Spleen (tissue), 11 donors: ENCODE measurements at regions not wholly inside any gene's neighbourhood (a gene's known extent, or its start where the extent isn't known, plus 50 kb on each side); places are given as distances from the start of the nearest gene placed in this dataset.

Experiments
- DNase-seq: peaks from one replicate; pipeline ENCODE4 v3.0.0-alpha.2; 2020
- H3K27ac ChIP-seq, 8 donors: fragments of 200-600 bp; sonication (generic) in 7 of 8; 1 replicate in 4 of 8; 2 replicates in 4 of 8; pipeline versions ENCODE4 v1.5.0 to v1.8.0; 2016 to 2021; ENCODE audit warnings: inconsistent platforms in 4 of 8, mild to moderate bottlenecking in 4 of 8, moderate library complexity in 1 of 8
- H3K27me3 ChIP-seq, 7 donors: fragments of 200-600 bp; sonication (generic) in 6 of 7; replicated peaks in 1 of 7; 1 replicate in 4 of 7; 2 replicates in 3 of 7; pipeline versions ENCODE4 v1.5.0 to v1.8.0; 2016 to 2021; ENCODE audit warnings: inconsistent platforms in 3 of 7, mild to moderate bottlenecking in 1 of 7
- H3K36me3 ChIP-seq, 6 donors: fragments of 200-600 bp; sonication (generic) in 5 of 6; 1 replicate in 4 of 6; 2 replicates in 2 of 6; pipeline versions ENCODE4 v1.5.0 to v1.8.0; 2016 to 2021; ENCODE audit warnings: inconsistent platforms in 2 of 6
- H3K4me1 ChIP-seq, 6 donors: fragments of 200-600 bp; sonication (generic) in 5 of 6; 1 replicate in 3 of 6; 2 replicates in 3 of 6; pipeline versions ENCODE4 v1.5.0 to v1.8.0; 2016 to 2021; ENCODE audit warnings: inconsistent platforms in 3 of 6
- H3K4me3 ChIP-seq, 8 donors: fragments of 200-600 bp; sonication (generic) in 7 of 8; 1 replicate in 4 of 8; 2 replicates in 4 of 8; pipeline versions ENCODE4 v1.5.0 to v1.8.0; 2016 to 2021; ENCODE audit warnings: inconsistent platforms in 4 of 8, mild to moderate bottlenecking in 4 of 8, moderate library complexity in 2 of 8
- H3K9me3 ChIP-seq, 8 donors: fragments of 200-600 bp; sonication (generic) in 7 of 8; 1 replicate in 4 of 8; 2 replicates in 4 of 8; pipeline versions ENCODE4 v1.5.0 to v1.8.0; 2016 to 2021; ENCODE audit warnings: inconsistent platforms in 4 of 8
- POLR2A ChIP-seq, 3 donors: fragments of 450-650 bp; IDR thresholded peaks; one replicate each; pipeline ENCODE4 v1.5.1; 2017; ENCODE audit warnings: antibody characterized with exemption in 3 of 3, mild to moderate bottlenecking in 1 of 3
- POLR2AphosphoS5 ChIP-seq, 3 donors: sonication (generic); formaldehyde crosslinking; IDR thresholded peaks; one replicate each; pipeline ENCODE4 v1.5.1; 2017; ENCODE audit warnings: antibody characterized with exemption in 3 of 3
- WGBS, 5 donors: extraction: QIAGEN DNeasy Blood & Tissue Kit in 3 of 5; methylation state at CpG; one replicate each; pipeline versions ENCODE4 v1.1.5 to v1.1.7; 2013 to 2018; 5-methylcytosine and 5-hydroxymethylcytosine counted together
- intact Hi-C: fragments of 100-400 bp; cut with DNase I; formaldehyde crosslinking; loops from one replicate; pipeline ENCODE4 v1.15.0; 2023; ENCODE audit warnings: low total_unique reads
- TF ChIP-seq, protein P1 (sequence below), 11 experiments: fragments of 200-600 bp in 7 of 11; fragments of 450-650 bp in 4 of 11; sonication (generic) in 4 of 11; IDR thresholded peaks in 8 of 11; conservative IDR thresholded peaks in 3 of 11; 1 replicate in 7 of 11; 2 replicates in 4 of 11; pipeline versions ENCODE4 v1.4.0 to v1.8.0; 2016 to 2021; ENCODE audit warnings: antibody characterized with exemption in 11 of 11, inconsistent platforms in 4 of 11, mild to moderate bottlenecking in 1 of 11
- donor health status: healthy with polysubstance abuse.
- donor health status: DM: no; HTN: no; CAD: no; lungs with moderate emphysema.
- donor health status: DM: no; HTN: no; CAD: no.
- donor health status: Bipolar disorder and iron deficiency.
- donor health status: healthy.
- donor health status: DM: no; HTN: no; CAD: no.
- donor health status: DM: yes; HTN: yes; CAD: no.

GRCh38 chr1:199269241-199269640, 630.4 kb downstream of the PTPRC start:
- Histone ChIP-seq H3K4me1 (peaks cover 0 to 11% (median 0%) of the 10 kb centered on the region in 6 donors), H3K27ac (no peak overlapping the region), H3K36me3 (no peaks in the 10 kb centered on the region), H3K4me3 (no peak overlapping the region), H3K9me3 (no peaks in the 10 kb centered on the region), H3K27me3 (no peaks in the 10 kb centered on the region)
- DNase-seq: no peak
- intact Hi-C loops: no loop called here
- WGBS, 5 donors: 78 to 91% (median 89%) methylated on average over 3 of the region's 3 CpGs
- TF ChIP-seq, protein P1, sequence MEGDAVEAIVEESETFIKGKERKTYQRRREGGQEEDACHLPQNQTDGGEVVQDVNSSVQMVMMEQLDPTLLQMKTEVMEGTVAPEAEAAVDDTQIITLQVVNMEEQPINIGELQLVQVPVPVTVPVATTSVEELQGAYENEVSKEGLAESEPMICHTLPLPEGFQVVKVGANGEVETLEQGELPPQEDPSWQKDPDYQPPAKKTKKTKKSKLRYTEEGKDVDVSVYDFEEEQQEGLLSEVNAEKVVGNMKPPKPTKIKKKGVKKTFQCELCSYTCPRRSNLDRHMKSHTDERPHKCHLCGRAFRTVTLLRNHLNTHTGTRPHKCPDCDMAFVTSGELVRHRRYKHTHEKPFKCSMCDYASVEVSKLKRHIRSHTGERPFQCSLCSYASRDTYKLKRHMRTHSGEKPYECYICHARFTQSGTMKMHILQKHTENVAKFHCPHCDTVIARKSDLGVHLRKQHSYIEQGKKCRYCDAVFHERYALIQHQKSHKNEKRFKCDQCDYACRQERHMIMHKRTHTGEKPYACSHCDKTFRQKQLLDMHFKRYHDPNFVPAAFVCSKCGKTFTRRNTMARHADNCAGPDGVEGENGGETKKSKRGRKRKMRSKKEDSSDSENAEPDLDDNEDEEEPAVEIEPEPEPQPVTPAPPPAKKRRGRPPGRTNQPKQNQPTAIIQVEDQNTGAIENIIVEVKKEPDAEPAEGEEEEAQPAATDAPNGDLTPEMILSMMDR (IDR thresholded peaks at IDR 0.05 in 8 of 11, conservative IDR thresholded peaks at IDR 0.05 in 3 of 11): no peak
- TF ChIP-seq POLR2A (IDR thresholded peaks at IDR 0.05): no peak
- TF ChIP-seq POLR2AphosphoS5 (IDR thresholded peaks at IDR 0.05): no peak

- WGBS, 5 donors: 69 to 81% (median 76%) methylated on average over 3 of the region's 3 CpGs
- H3K36me3 ChIP-seq: no peaks in the 10 kb centered on the region
- H3K27me3 ChIP-seq: no peaks in the 10 kb centered on the region
- H3K4me1 ChIP-seq: peaks cover 0 to 11% (median 0%) of the 10 kb centered on the region in 6 donors
- no peak overlapping the region for H3K4me3 ChIP-seq
- no peak for DNase-seq
- H3K9me3 ChIP-seq: no peaks in the 10 kb centered on the region
- intact Hi-C loops: no loop called here
- TF ChIP-seq, protein P1 (IDR thresholded peaks at IDR 0.05 in 8 of 11, conservative IDR thresholded peaks at IDR 0.05 in 3 of 11): no peak
- TF ChIP-seq POLR2AphosphoS5 (IDR thresholded peaks at IDR 0.05) (no peak), POLR2A (IDR thresholded peaks at IDR 0.05) (no peak)
- H3K27ac ChIP-seq: no peak overlapping the region
Observed at GRCh38 chr1:199272139-199272544, 633.3 kb downstream of the PTPRC start.

- peak; percentile 67 for DNase-seq
- Histone ChIP-seq H3K27ac (no peak overlapping the region), H3K36me3 (no peaks in the 10 kb centered on the region), H3K27me3 (no peaks in the 10 kb centered on the region), H3K9me3 (no peaks in the 10 kb centered on the region), H3K4me1 (peaks cover 0 to 11% (median 0%) of the 10 kb centered on the region in 6 donors), H3K4me3 (no peak overlapping the region)
- intact Hi-C loops: no loop called here
- TF ChIP-seq, protein P1 (IDR thresholded peaks at IDR 0.05 in 8 of 11, conservative IDR thresholded peaks at IDR 0.05 in 3 of 11): no peak
- TF ChIP-seq POLR2AphosphoS5 (IDR thresholded peaks at IDR 0.05) (no peak), POLR2A (IDR thresholded peaks at IDR 0.05) (no peak)
- WGBS, 5 donors: 40 to 62% (median 51%) methylated on average over 3 of the region's 3 CpGs
Observed at GRCh38 chr1:199272628-199273086, 633.8 kb downstream of the PTPRC start.

- Histone ChIP-seq H3K4me3 (no peak overlapping the region), H3K27ac (no peak overlapping the region), H3K36me3 (no peaks in the 10 kb centered on the region), H3K9me3 (no peaks in the 10 kb centered on the region), H3K27me3 (no peaks in the 10 kb centered on the region), H3K4me1 (peaks cover 0 to 11% (median 0%) of the 10 kb centered on the region in 6 donors)
- TF ChIP-seq POLR2AphosphoS5 (IDR thresholded peaks at IDR 0.05): no peak
- TF ChIP-seq, protein P1 (IDR thresholded peaks at IDR 0.05 in 8 of 11, conservative IDR thresholded peaks at IDR 0.05 in 3 of 11): no peak
- TF ChIP-seq POLR2A (IDR thresholded peaks at IDR 0.05): no peak
- WGBS, 5 donors: 50 to 65% (median 59%) methylated on average over 2 of the region's 2 CpGs
- no peak for DNase-seq
- intact Hi-C loops: no loop called here
Observed at GRCh38 chr1:199273837-199274379, 635.1 kb downstream of the PTPRC start.
